ENCODE measurements at regions not wholly inside any gene's neighbourhood (a gene's known extent, or its start where the extent isn't known, plus 50 kb on each side); places are given as distances from the start of the nearest gene placed in this dataset.

- no peak for TF ChIP-seq NRF1 (conservative IDR thresholded peaks at IDR 0.05; ENCODE audit: low read depth, low read length)
- no peak for TF ChIP-seq SPI1 (IDR thresholded peaks at IDR 0.05; ENCODE audit: borderline replicate concordance, insufficient read depth, low read depth, low read length)
- no peak for TF ChIP-seq SUZ12 (IDR thresholded peaks at IDR 0.05; ENCODE audit: unreplicated experiment)
These were observed 1087.8 kb upstream of the TMEM132C start for GRCh38 chr12:127179176-127179575.
